HFF-Myc (cell line): ENCODE measurements at regions not wholly inside any gene's neighbourhood (a gene's known extent, or its start where the extent isn't known, plus 50 kb on each side); places are given as distances from the start of the nearest gene placed in this dataset.

ENCODE experiments used
- DNase-seq: peaks from one replicate; pipeline ENCODE4 v3.0.0-alpha.2; 2011; ENCODE audit warnings: low read depth; ENCODE audit errors: extremely low read depth
- H3K4me3 ChIP-seq: replicated peaks from 2 replicates; pipeline ENCODE4 v1.5.1; 2011; ENCODE audit warnings: low read depth, mild to moderate bottlenecking, control low read depth, low read length
- CTCF ChIP-seq: IDR thresholded peaks from 2 replicates; pipeline ENCODE4 v1.5.1; 2012; ENCODE audit warnings: mild to moderate bottlenecking, low read depth, low read length, control low read depth; ENCODE audit errors: missing control alignments

DNA sequence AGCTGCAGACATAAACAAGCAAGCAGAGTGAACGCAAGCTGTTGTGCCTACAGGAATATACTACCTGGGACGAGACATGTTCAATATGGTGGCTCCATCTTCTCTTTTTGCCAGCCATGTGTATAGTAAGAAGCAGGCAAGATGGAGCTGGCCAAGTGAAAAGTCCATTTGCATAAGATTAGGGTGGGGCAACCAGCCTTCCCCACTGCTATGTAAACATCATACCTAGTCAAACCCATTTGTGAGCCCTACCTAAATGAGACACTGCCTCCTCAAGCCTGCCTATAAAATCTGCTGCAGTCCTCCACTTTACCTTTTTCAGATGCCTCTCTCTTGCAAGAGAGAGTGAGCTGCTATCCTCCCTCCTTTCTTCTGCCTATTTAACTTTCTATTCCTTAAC lies 370.1 kb upstream of the PMFBP1 start:
- H3K4me3 ChIP-seq, result no peak overlapping the region
- TF ChIP-seq CTCF, result no peak
- DNase-seq, result no peak

DNA sequence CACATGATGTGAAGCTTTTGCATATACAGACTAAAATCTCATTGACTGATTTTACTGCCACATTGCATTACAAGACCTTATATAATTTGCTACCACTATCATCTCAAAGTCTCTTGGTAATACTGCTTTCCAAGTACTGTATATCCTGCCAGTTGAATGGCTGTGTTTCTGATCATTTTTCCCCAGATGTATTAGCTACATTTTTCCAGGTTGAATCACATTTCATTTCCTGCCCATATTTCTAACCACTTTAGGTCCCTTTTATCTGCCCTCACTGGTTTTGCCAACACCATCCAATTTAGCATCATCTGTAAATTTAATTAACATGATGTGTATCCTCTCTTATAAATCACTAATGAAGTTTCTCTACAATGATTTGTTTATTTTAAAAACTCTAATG lies 365.7 kb upstream of the PMFBP1 start:
- DNase-seq, result peak; percentile 44
- no peak overlapping the region for H3K4me3 ChIP-seq
- TF ChIP-seq CTCF, result no peak

GRCh38 chr16:72536723-72537435 lies 364.9 kb upstream of the PMFBP1 start:
- no peak overlapping the region for H3K4me3 ChIP-seq
- DNase-seq, result peak; percentile 30
- TF ChIP-seq CTCF, result no peak

GRCh38 chr16:72532906-72533410 lies 361.0 kb upstream of the PMFBP1 start:
- no peak overlapping the region for H3K4me3 ChIP-seq
- TF ChIP-seq CTCF, result no peak
- DNase-seq, result no peak

GRCh38 chr16:72530434-72530833 lies 358.5 kb upstream of the PMFBP1 start:
- DNase-seq, result peak; percentile 46
- peak; percentile 9 for TF ChIP-seq CTCF
- H3K4me3 ChIP-seq, result no peak overlapping the region

GRCh38 chr16:72523087-72523486 lies 351.1 kb upstream of the PMFBP1 start:
- no peak for DNase-seq
- H3K4me3 ChIP-seq, result no peak overlapping the region
- no peak for TF ChIP-seq CTCF

DNA sequence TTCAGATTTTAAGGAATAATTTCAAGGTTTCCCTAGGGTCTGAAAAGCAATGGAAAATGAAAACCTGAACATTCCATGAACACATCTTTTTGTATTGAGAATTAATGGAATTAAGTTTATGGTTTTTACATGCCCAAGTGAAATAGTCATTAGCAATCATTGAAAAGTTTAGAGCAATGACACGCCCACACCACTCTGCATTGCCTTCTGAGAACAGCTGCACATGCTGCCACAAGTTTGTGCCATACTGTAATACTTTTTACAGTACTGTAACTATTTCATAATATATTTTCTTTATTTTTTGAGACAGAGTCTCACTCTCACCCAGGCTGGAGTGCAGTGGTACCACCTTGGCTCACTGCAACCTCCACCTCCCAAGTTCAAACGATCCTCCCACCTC lies 345.2 kb upstream of the PMFBP1 start:
- no peak for DNase-seq
- TF ChIP-seq CTCF, result no peak
- H3K4me3 ChIP-seq, result no peak overlapping the region
